CD4-positive, alpha-beta T cell treated with Interferon gamma for 1 hour (primary cell): ENCODE measurements at regions not wholly inside any gene's neighbourhood (a gene's known extent, or its start where the extent isn't known, plus 50 kb on each side); places are given as distances from the start of the nearest gene placed in this dataset.

Source experiments
- DNase-seq: peaks from one replicate; pipeline ENCODE4 v3.0.0-alpha.2; 2020

DNA sequence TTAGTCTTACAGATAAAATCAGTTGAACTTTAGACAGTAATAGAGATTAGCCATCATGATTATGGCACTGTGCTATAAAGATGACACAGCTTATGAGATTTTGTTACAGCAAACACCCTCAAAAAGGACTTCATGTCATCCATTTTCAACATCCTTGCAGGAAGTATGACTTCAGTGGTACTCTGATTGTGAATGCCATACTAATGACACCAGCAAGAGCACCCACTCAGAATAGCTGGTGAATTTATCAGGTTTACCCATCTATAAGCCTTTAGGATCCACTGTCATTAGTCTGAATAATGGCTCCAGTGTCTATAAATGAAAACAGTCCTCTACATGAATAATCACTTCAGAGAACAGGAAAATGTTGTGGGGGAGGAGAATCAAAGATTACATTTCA is 615.2 kb downstream of the RPS29 start:
- DNase-seq = no peak

GRCh38 chr14:48967419-48967818 is 618.8 kb downstream of the RPS29 start:
- DNase-seq = no peak

- no peak for DNase-seq
Measured at GRCh38 chr14:48963231-48963790, 622.9 kb downstream of the RPS29 start.

GRCh38 chr14:48957486-48957885 is 628.7 kb downstream of the RPS29 start:
- no peak for DNase-seq

DNA sequence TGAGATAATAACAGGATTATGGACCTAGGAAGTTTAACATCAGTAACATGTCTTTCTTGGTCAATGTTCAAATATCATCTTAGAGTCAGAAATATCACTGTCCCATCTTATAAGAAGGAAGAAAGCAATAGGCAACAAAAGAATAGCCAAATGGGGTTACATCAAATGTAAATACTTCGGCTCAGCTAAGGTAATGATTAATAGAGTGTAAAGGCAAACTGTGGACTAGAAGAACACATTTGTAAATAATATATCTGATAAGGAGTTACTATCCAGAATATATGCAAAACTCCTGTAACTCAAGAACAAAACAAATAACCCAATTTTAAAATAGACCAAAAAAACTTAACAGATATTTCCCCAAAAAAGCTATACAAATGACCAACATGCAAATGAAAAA is 630.3 kb downstream of the RPS29 start:
- DNase-seq = no peak

- no peak for DNase-seq
Measured at GRCh38 chr14:48954446-48954845, 631.7 kb downstream of the RPS29 start.

DNA sequence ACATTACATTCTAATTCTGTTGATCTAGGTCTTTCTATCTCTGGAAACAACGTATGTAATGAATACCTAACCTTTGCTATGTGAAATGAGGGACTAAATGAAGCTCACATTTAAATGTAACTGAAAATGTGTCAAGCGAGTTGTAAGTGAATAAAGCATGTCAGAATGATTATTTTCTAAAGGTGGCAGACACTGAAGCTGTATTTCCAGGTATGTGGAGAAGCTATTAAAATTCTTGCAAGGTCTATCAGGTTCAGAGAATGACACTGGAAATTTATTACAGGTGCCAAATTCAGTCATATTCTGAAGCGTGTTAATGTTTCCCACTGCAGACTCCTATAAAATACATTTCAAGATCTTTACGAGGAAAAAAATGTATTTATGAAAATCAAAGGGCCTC is 641.4 kb downstream of the RPS29 start:
- no peak for DNase-seq

DNA sequence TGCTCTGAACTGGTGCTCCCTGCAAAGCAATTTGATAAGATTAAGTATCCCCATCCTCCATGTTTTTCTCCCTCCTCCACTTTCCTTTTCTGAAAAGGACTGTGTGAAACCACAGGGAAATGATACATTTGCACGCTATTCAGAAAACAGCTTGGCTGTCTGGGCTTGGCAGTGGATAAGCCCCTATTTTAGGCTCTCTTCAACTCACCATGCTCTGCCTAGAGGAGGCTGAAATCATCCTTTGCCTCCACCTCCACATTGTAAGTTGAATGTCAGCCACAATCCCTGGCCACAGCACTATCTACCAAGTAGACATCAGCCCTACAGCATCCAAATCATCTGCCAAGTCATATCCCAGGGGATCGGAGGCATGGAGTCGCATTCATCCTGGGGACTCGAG is 642.3 kb downstream of the RPS29 start:
- DNase-seq = no peak

- DNase-seq = no peak
Measured at GRCh38 chr14:48937541-48938195, 648.5 kb downstream of the RPS29 start.

DNA sequence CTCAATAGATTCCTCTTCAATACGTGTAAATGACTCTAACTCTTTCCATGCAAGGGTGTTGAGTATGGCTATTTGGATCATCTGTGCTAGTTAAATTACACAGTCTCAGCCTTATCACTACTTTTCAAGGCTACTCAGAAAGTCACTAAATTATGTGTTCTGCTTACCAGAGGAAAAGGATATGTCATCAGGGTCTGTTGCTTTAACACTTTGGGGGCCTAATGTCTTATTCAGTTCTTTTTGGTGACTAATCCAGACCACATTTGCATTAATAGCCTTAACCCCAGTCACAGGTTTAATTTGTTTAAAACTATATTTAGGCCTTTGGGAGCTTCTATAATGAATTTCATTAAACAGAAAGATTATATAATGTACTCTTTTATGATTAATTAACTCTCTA is 649.3 kb downstream of the RPS29 start:
- DNase-seq = no peak

DNA sequence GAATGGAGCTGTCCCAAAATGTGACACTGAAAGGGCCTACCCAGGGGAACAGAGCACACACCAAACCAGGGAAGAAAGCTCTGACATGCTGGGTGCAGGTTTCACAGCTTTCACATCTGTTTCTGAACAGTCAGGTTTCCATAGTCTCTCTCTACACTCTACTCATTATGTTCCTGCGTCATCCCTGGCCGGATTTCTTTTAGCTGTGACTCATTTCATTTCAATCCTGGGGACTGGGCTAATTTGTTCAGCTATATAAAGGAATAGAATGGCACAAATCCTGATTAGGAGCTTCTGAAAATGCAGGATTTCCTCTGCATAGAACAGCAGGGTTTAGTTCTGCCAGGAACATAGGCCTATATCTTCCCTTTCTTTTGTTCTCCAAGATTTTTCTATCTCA is 649.8 kb downstream of the RPS29 start:
- DNase-seq = no peak

- DNase-seq = no peak
Measured at GRCh38 chr14:48925184-48925583, 661.0 kb downstream of the RPS29 start.

DNA sequence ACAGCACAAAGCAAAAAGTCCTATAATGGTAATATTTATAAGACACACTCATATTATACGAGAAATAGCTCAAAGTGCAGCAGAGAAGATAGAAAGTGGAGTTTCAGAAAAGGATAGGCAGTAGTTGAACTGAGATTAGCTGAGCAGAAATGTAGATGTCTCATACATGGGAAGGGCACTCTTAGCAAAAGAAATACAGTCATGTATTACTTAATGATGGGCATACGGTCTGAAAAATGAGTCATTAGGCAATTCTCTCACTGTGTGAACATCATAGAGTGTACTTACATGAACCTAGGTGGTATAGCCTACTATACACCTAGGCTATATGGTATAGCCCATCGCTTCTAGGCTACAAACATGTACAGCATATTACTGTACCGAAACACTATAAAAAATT is 671.3 kb downstream of the RPS29 start:
- DNase-seq = no peak

GRCh38 chr14:48914382-48914781 is 671.8 kb downstream of the RPS29 start:
- no peak for DNase-seq

- DNase-seq = no peak
Measured at GRCh38 chr14:48900565-48900964, 685.6 kb downstream of the RPS29 start.

DNA sequence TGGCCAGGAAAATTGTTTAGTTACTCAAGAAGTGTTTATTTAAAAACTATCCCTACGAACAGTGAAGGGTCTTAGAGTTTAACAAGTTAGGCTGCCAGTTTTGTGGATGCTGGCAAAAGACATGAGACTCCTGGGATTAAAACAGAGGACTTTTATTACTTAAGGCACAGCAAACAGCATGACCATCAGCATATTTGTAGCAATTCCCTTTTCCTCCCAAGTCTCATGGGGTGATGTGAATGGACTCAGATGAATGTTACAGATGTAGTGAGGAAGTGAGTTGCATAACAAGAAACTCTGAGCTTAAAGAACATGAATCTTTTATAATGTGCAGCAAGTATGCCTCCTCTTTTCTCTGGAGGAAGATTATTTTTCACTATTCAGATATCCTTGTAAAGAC is 695.8 kb downstream of the RPS29 start:
- no peak for DNase-seq

GRCh38 chr14:48876806-48877340 is 709.3 kb downstream of the RPS29 start:
- DNase-seq = no peak

DNA sequence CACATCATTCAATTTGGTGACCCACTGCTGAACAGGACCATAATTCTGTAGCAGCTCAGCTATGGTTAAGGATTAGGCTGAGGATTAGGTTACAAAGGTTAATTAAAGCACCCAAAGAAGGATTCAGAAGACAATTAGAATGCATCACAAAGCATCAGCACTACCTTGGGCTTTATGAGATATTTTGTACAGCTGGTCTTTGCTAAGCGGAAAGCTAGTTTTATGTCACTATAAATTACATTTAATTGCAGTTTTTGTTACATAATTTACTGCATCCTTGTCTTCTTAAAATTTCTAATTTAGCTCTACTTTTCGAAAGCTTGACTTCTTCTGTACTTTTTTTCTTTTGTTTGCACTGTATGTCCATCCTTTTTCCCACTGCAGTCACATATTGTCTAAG is 711.5 kb downstream of the RPS29 start:
- DNase-seq = no peak

- DNase-seq = no peak
Measured at GRCh38 chr14:48857366-48857765, 728.8 kb downstream of the RPS29 start.

GRCh38 chr14:48853159-48853558 is 733.0 kb downstream of the RPS29 start:
- DNase-seq = no peak

DNA sequence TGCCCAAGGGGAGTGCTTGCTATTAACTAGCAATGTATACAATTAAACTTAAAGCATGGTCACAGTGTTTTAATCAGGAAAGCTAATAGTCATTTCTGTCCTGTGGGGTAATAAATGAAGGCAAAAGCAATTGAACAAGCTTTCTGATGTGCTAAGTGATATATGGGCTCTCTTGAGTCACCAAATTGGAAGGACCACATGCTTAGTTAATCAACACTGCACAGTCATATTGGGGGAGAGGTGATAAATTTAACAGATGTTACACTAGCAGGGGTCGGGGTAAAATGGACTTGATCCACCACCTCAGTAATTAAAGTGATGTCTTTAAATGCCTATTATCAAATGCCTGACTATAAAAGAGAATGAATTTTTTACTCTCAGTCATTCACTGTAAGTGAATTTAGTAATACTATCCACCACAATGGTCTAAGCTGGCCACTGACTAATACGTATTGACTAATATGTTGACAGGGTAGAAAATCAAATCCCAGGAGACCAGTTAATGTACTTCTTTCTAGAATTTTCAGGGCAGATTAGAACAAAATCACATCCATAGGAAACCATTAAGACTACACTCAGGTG is 736.3 kb downstream of the RPS29 start:
- DNase-seq = no peak

DNA sequence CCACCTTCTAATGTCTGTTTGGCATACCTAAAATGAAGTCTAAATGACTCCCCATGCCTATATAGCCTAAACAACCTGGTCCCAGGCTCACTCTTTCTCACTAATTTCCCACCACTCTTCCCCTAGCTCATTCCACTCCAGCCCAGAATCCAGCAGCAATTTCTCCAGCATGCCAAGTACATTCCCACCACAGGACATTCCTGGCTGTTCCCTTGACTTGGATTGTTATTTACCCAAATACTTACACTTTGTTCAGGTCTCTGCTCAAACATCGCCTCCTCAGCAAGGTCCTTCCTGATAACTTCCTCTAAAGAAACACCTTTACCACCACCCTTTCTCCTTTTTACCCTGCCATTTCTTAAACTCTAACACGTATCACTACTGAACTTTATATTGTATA is 743.4 kb downstream of the RPS29 start:
- no peak for DNase-seq

GRCh38 chr14:48826058-48826457 is 760.1 kb downstream of the RPS29 start:
- DNase-seq = no peak

DNA sequence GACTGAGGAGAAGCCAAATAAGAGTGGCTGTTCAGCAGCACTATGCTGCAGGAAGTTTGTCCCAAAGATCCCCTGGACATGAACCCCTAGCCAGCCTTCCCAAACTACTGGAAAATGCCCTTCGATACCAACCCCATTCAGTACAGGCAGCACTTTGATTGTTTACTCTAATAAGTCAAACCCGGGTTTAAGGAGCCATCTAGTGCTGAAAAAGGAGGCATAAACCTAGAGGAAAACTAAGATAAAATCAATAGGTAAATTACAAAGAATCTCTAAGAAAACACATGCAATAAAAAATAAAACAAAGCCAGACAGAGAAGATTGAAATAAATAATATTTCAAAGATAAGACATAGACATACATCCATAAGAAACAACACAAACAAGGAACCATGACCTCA is 771.6 kb downstream of the RPS29 start:
- no peak for DNase-seq

- DNase-seq = no peak
Measured at GRCh38 chr14:48805315-48805714, 780.9 kb downstream of the RPS29 start.
